Fibroblast of skin of scalp (primary cell): ENCODE measurements at regions not wholly inside any gene's neighbourhood (a gene's known extent, or its start where the extent isn't known, plus 50 kb on each side); places are given as distances from the start of the nearest gene placed in this dataset.

ENCODE experiments used
- DNase-seq: peaks from one replicate; pipeline ENCODE4 v3.0.0-alpha.2; 2013

DNA sequence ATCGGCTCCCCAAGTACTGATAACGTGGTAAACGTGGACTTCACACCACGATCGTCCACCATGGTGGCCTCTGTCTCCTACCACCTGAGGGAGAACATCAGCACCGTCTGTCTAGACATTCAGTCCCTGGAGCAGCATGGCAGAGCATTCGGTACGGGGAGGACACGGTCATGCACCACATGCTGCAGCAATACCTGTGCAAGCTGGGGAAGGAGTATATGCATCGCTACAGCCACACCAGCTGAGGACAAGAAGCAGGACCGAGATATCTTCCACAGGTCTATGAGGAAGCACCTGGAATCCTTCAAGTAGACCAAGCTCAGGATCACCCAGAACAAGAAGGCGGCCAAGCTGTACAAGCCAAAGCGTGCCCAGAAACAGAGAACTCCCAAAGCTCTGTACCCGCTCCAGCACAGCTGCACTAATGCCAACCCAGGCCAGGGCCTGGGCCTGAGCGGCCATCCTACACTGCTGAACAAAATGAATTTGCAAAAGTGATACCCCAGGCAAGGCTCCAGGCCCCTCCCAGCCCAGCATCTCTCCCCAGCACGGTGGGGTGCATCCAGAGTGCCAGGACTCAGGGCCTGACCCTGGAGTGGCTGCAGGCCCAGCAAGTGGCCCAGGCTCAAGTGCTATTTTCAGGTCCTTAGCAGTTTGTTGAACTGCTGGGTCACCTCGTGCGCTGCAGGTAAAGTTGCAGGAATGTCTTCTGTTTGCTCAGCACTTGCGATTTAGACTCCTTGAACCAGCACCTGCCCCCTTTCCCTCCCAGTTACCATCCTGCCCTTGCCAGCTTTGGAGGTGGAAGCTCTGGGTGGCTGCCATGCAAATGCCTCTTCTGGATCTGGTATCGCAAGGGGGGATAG, 119.3 kb upstream of the SERPIND1 start:
- DNase-seq = no peak

- no peak for DNase-seq
Observed at GRCh38 chr22:20655623-20656022, 118.3 kb upstream of the SERPIND1 start.

DNA sequence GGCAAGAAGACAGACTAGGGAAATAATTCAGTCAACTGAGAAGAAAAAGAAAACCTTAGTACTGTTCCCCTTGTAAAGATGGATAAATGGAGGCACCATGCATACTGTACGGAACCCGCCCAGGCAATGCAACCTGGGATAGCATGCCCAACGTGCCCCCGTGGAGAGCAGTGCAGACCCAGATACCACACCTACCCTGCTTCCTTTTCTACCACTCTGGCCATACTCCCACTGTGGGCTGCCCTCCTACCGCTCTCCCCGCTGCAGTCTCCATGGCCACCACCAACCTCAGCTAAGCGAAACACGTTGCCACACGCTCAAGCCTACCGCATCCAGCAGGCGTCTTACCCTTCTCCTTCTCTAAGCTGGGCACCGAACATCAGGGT, 117.4 kb upstream of the SERPIND1 start:
- DNase-seq = no peak

DNA sequence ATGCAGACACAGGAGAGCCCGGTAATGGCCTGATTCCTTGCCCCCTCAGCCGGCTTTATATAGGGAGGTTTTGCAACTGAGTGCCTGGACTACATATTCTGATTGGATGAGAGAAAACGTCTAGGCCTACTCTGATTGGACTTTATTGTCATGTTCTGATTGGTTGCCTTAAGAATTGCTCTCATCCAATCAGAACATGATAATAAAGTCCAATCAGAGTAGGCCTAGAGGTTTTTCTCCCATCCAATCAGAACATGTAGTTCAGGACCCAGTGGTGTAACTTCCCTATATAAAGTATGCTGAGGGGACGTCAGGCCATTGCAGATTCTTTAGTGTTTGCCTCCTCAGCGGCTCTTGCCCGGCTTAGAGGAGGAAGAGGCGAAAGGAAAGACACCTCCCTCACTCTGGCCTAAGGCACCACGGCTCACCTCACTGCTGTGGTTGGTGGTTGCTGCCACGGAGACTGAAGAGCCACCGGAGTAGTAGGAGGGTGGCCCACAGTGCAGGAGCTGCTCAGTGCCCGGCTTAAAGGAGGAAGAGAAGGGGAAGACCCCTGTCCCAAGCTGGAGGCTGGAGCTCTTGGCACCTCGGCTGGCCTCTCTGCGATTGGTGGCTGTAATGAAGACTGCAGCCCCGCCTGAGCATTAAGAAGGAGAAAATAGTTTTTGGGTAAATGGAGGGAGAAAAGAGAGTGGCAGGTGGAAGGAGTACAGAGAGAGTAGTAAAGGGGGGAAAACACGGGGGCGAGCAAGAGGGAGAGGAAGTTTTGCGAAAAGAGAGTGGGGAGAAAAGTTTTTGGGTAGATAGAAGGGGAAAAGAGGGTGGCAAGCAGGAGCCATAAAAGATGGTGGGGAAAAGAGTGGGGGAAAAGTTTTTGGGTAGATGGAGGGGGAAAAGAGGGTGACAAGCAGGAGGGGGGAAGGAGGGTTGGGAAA, 116.7 kb upstream of the SERPIND1 start:
- DNase-seq = peak; percentile 4
